H9 (cell line): ENCODE measurements at regions not wholly inside any gene's neighbourhood (a gene's known extent, or its start where the extent isn't known, plus 50 kb on each side); places are given as distances from the start of the nearest gene placed in this dataset.

Experiments used
- DNase-seq: peaks from one replicate; pipeline ENCODE4 v3.0.0-alpha.2; 2017
- H2AFZ ChIP-seq: one replicate; pipeline ENCODE4 v1.6.1; 2013; ENCODE audit warnings: mild to moderate bottlenecking, low read length, control low read depth, moderate library complexity
- H2AK5ac ChIP-seq: 2 replicates; pipeline ENCODE4 v1.6.1; 2013; ENCODE audit warnings: low read length, control low read depth, mixed read lengths; ENCODE audit not compliant: insufficient read length
- H2BK120ac ChIP-seq: one replicate; pipeline ENCODE4 v1.6.1; 2013; ENCODE audit warnings: low read depth, mild to moderate bottlenecking, low read length, control low read depth, inconsistent platforms; ENCODE audit not compliant: poor library complexity, severe bottlenecking
- H2BK12ac ChIP-seq: 2 replicates; pipeline ENCODE4 v1.6.1; 2013; ENCODE audit warnings: low read length, control low read depth, mixed read lengths, low read depth; ENCODE audit not compliant: insufficient read length
- H2BK15ac ChIP-seq: 2 replicates; pipeline ENCODE4 v1.6.1; 2013; ENCODE audit warnings: low read depth, low read length, control low read depth
- H2BK20ac ChIP-seq: one replicate; pipeline ENCODE4 v1.6.1; 2013; ENCODE audit warnings: low read depth, mild to moderate bottlenecking, low read length, control low read depth, inconsistent platforms; ENCODE audit not compliant: poor library complexity, severe bottlenecking
- H2BK5ac ChIP-seq: 2 replicates; pipeline ENCODE4 v1.6.1; 2013; ENCODE audit warnings: low read length, control low read depth, mixed read lengths; ENCODE audit not compliant: insufficient read length
- H3K14ac ChIP-seq: 2 replicates; pipeline ENCODE4 v1.6.1; 2013; ENCODE audit warnings: low read length, control low read depth; ENCODE audit not compliant: insufficient read depth
- H3K18ac ChIP-seq: 2 replicates; pipeline ENCODE4 v1.6.1; 2013; ENCODE audit warnings: low read depth, mild to moderate bottlenecking, mixed read lengths, low read length, control low read depth; ENCODE audit not compliant: insufficient read length
- H3K23ac ChIP-seq: 2 replicates; pipeline ENCODE4 v1.6.1; 2013; ENCODE audit warnings: low read length, control low read depth, mixed read lengths, low read depth; ENCODE audit not compliant: insufficient read length
- H3K23me2 ChIP-seq: 2 replicates; pipeline ENCODE4 v1.6.1; 2013; ENCODE audit warnings: low read depth, mild to moderate bottlenecking, mixed read lengths, low read length, control low read depth; ENCODE audit not compliant: insufficient read length, poor library complexity, severe bottlenecking
- H3K27ac ChIP-seq: 2 replicates; pipeline ENCODE4 v1.5.1; 2013; ENCODE audit warnings: low read length, control low read depth, mixed read lengths, low read depth; ENCODE audit not compliant: insufficient read length
- H3K27me3 ChIP-seq: 2 replicates; pipeline ENCODE4 v1.6.1; 2013; ENCODE audit warnings: low read length, control low read depth, inconsistent platforms; ENCODE audit not compliant: insufficient read depth
- H3K4ac ChIP-seq: 2 replicates; pipeline ENCODE4 v1.6.1; 2013; ENCODE audit warnings: low read depth, mild to moderate bottlenecking, control low read depth, inconsistent platforms, low read length, moderate library complexity
- H3K4me1 ChIP-seq: 2 replicates; pipeline ENCODE4 v1.6.1; 2013; ENCODE audit warnings: low read length, control low read depth, inconsistent platforms; ENCODE audit not compliant: insufficient read depth
- H3K4me2 ChIP-seq: 2 replicates; pipeline ENCODE4 v1.6.1; 2013; ENCODE audit warnings: low read length, control low read depth, mixed read lengths; ENCODE audit not compliant: insufficient read length, insufficient read depth
- H3K56ac ChIP-seq: 2 replicates; pipeline ENCODE4 v1.6.1; 2013; ENCODE audit warnings: low read depth, mild to moderate bottlenecking, mixed read lengths, low read length, control low read depth; ENCODE audit not compliant: insufficient read length
- H3K79me1 ChIP-seq: 2 replicates; pipeline ENCODE4 v1.6.1; 2013; ENCODE audit warnings: low read depth, mild to moderate bottlenecking, moderate library complexity, low read length, control low read depth, inconsistent platforms; ENCODE audit not compliant: insufficient read depth, poor library complexity, severe bottlenecking
- H3K79me2 ChIP-seq: 2 replicates; pipeline ENCODE4 v1.6.1; 2013; ENCODE audit warnings: low read length, control low read depth, inconsistent platforms; ENCODE audit not compliant: insufficient read depth
- H3K9ac ChIP-seq: 2 replicates; pipeline ENCODE4 v1.6.1; 2013; ENCODE audit warnings: low read length, control low read depth, mixed read lengths; ENCODE audit not compliant: insufficient read length; ENCODE audit errors: extremely low read depth
- H3K9me3 ChIP-seq: one replicate; pipeline ENCODE4 v1.6.1; 2013; ENCODE audit warnings: low read depth, low read length, inconsistent platforms; ENCODE audit not compliant: control insufficient read depth
- H3T11ph ChIP-seq: one replicate; pipeline ENCODE4 v1.6.1; 2013; ENCODE audit warnings: mild to moderate bottlenecking, low read length, control low read depth, inconsistent platforms
- H4K20me1 ChIP-seq: one replicate; pipeline ENCODE4 v1.6.1; 2013; ENCODE audit not compliant: control insufficient read depth, insufficient read length, insufficient read depth
- H4K5ac ChIP-seq: 2 replicates; pipeline ENCODE4 v1.6.1; 2013; ENCODE audit warnings: low read depth, mild to moderate bottlenecking, mixed read lengths, low read length, control low read depth; ENCODE audit not compliant: insufficient read length
- H4K8ac ChIP-seq: replicated peaks from 2 replicates; pipeline ENCODE4 v1.6.1; 2013; ENCODE audit warnings: low read length, control low read depth, mixed read lengths, low read depth; ENCODE audit not compliant: insufficient read length
- H4K91ac ChIP-seq: 2 replicates; pipeline ENCODE4 v1.6.1; 2013; ENCODE audit warnings: low read depth, mild to moderate bottlenecking, moderate library complexity, mixed read lengths, low read length, control low read depth; ENCODE audit not compliant: insufficient read length
- H3K27ac Mint-ChIP-seq, 3 experiments: 2 replicates in 2 of 3; 3 replicates in 1 of 3; pipeline ENCODE4 v1.8.0; 2020 to 2021; ENCODE audit warnings: mixed read lengths in 3 of 3, mild to moderate bottlenecking in 1 of 3, moderate library complexity in 1 of 3
- H3K27me3 Mint-ChIP-seq: 2 replicates; pipeline ENCODE4 v1.8.0; 2021; ENCODE audit warnings: low read depth, mild to moderate bottlenecking, moderate library complexity, mixed read lengths
- H3K36me3 Mint-ChIP-seq, 3 experiments: 2 replicates in 2 of 3; 3 replicates in 1 of 3; pipeline ENCODE4 v1.8.0; 2020 to 2021; ENCODE audit warnings: low read depth in 3 of 3, mixed read lengths in 3 of 3; ENCODE audit not compliant: insufficient read depth in 1 of 3
- H3K4me1 Mint-ChIP-seq, 2 experiments: 2 replicates each; pipeline ENCODE4 v1.8.0; 2020; ENCODE audit warnings: mixed read lengths in 2 of 2
- H3K4me3 Mint-ChIP-seq, 2 experiments: 2 replicates in 1 of 2; 3 replicates in 1 of 2; pipeline ENCODE4 v1.8.0; 2020 to 2021; ENCODE audit warnings: mild to moderate bottlenecking in 2 of 2, mixed read lengths in 2 of 2, moderate library complexity in 1 of 2
- H3K9me3 Mint-ChIP-seq, 2 experiments: 2 replicates in 1 of 2; 3 replicates in 1 of 2; pipeline ENCODE4 v1.8.0; 2020; ENCODE audit warnings: mild to moderate bottlenecking in 2 of 2, mixed read lengths in 2 of 2, moderate library complexity in 1 of 2
- WGBS: extraction: QIAGEN DNeasy Blood & Tissue Kit; methylation state at CpG from one replicate; pipeline ENCODE4 v1.1.7; 2013; ENCODE audit warnings: missing lambda C conversion rate, low lambda C conversion rate, mixed read lengths; ENCODE audit not compliant: insufficient read length; ENCODE audit errors: extremely low coverage; 5-methylcytosine and 5-hydroxymethylcytosine counted together
- TF ChIP-seq, protein P1 (sequence below): fragments of 200-600 bp; sonication (generic); conservative IDR thresholded peaks from 3 replicates; pipeline ENCODE4 v1.8.0; 2021; ENCODE audit warnings: antibody characterized with exemption, mild to moderate bottlenecking

DNA sequence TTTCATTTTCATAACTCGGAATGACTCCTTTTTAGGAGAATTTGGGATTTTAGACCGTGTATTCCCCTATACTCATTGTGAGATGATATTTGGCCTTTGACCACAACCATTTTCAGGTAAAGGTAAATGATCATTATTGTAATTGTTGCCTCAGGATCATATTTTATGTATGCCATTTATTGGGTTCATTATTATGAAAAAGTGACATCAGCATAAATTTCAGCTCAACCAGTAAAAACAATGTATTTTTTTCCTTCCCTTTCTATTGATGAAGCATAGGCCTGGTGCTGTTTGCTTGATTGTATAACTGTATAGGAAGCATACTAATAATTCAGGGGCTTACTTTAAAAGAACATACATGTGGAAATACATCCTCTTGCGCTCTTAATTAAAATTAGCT, 832.9 kb upstream of the FANCL start:
- Histone ChIP-seq H3K27ac (no peak overlapping the region), H3K27me3 (no peaks in the 10 kb centered on the region)

More for the DNA sequence above, 832.9 kb upstream of the FANCL start:
- H4K91ac ChIP-seq: no peak overlapping the region
- no peaks in the 10 kb centered on the region for H3K23me2 ChIP-seq
- H3K79me2 ChIP-seq: no peaks in the 10 kb centered on the region
- TF ChIP-seq, protein P1, sequence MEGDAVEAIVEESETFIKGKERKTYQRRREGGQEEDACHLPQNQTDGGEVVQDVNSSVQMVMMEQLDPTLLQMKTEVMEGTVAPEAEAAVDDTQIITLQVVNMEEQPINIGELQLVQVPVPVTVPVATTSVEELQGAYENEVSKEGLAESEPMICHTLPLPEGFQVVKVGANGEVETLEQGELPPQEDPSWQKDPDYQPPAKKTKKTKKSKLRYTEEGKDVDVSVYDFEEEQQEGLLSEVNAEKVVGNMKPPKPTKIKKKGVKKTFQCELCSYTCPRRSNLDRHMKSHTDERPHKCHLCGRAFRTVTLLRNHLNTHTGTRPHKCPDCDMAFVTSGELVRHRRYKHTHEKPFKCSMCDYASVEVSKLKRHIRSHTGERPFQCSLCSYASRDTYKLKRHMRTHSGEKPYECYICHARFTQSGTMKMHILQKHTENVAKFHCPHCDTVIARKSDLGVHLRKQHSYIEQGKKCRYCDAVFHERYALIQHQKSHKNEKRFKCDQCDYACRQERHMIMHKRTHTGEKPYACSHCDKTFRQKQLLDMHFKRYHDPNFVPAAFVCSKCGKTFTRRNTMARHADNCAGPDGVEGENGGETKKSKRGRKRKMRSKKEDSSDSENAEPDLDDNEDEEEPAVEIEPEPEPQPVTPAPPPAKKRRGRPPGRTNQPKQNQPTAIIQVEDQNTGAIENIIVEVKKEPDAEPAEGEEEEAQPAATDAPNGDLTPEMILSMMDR: no peak
- no CpG with 5 or more reads among the region's 3 CpGs for WGBS
- H4K8ac ChIP-seq: no peak overlapping the region
- Mint-ChIP-seq H3K4me1 (peaks cover 7 to 10% of the 10 kb centered on the region in 2 experiments), H3K4me3 (no peak overlapping the region), H3K36me3 (no peaks in the 10 kb centered on the region), H3K9me3 (peaks cover 4 to 10% of the 10 kb centered on the region in 2 experiments; a peak in 3 of 5 replicates), H3K27me3 (no peaks in the 10 kb centered on the region), H3K27ac (no peak overlapping the region)
- H2BK20ac ChIP-seq: no peak overlapping the region
- no peaks in the 10 kb centered on the region for H3K79me1 ChIP-seq
- no peaks in the 10 kb centered on the region for H4K20me1 ChIP-seq
- H2BK120ac ChIP-seq: no peak overlapping the region
- no peak overlapping the region for H3K4ac ChIP-seq
- no peak overlapping the region for H3K4me2 ChIP-seq
- H3K9me3 ChIP-seq: no peaks in the 10 kb centered on the region
- no peak overlapping the region for H3T11ph ChIP-seq
- no peak overlapping the region for H2AK5ac ChIP-seq
- H2BK15ac ChIP-seq: no peak overlapping the region
- H3K14ac ChIP-seq: no peak overlapping the region
- no peak overlapping the region for H3K9ac ChIP-seq
- H2BK5ac ChIP-seq: no peak overlapping the region
- no peak overlapping the region for H3K18ac ChIP-seq
- no peak for DNase-seq
- H2BK12ac ChIP-seq: no peak overlapping the region
- H3K56ac ChIP-seq: no peak overlapping the region
- no peak overlapping the region for H4K5ac ChIP-seq
- H3K4me1 ChIP-seq: no peaks in the 10 kb centered on the region
- no peak overlapping the region for H2AFZ ChIP-seq
- no peak overlapping the region for H3K23ac ChIP-seq
